HEK293 (cell line): ENCODE measurements at regions not wholly inside any gene's neighbourhood (a gene's known extent, or its start where the extent isn't known, plus 50 kb on each side); places are given as distances from the start of the nearest gene placed in this dataset.

Experiments used
- CTCF ChIA-PET: fragments of 350-600 bp; formaldehyde crosslinking; extraction: SDS; loops from one replicate; lab custom pipeline; 2021; ENCODE audit warnings: antibody characterized with exemption; lab: Yijun Ruan, JAX
- POLR2A ChIA-PET: fragments of 300-600 bp; formaldehyde crosslinking; extraction: SDS; loops from one replicate; lab custom pipeline; 2020; ENCODE audit warnings: antibody characterized with exemption, inconsistent platforms; lab: Yijun Ruan, JAX
- H3K27ac ChIP-seq: fragments of 200-500 bp; sonication (Bioruptor generic); 2 replicates; pipeline ENCODE4 v1.5.1; 2014; ENCODE audit warnings: low read depth, low read length, control low read depth, inconsistent platforms; ENCODE audit errors: extremely low read depth
- H3K36me3 ChIP-seq, 2 experiments: fragments of 200-500 bp in 1 of 2; sonication (Bioruptor generic) in 1 of 2; 1 replicate in 1 of 2; 2 replicates in 1 of 2; pipeline ENCODE4 v1.5.1; 2014 to 2017; ENCODE audit warnings: inconsistent platforms in 2 of 2, low read length in 2 of 2; ENCODE audit not compliant: control insufficient read depth in 2 of 2, insufficient read depth in 1 of 2
- H3K4me1 ChIP-seq: fragments of 200-500 bp; sonication (Bioruptor generic); 2 replicates; pipeline ENCODE4 v1.5.1; 2014; ENCODE audit warnings: mild to moderate bottlenecking, low read length, inconsistent platforms; ENCODE audit not compliant: control insufficient read depth, insufficient read depth
- H3K4me3 ChIP-seq: 2 replicates; pipeline ENCODE4 v1.5.1; 2011; ENCODE audit warnings: low read depth, mild to moderate bottlenecking, control low read depth, low read length, moderate library complexity
- H3K9me3 ChIP-seq: fragments of 200-500 bp; sonication (Bioruptor generic); 2 replicates; pipeline ENCODE4 v1.5.1; 2014; ENCODE audit warnings: low read depth, low read length, inconsistent platforms; ENCODE audit not compliant: control insufficient read depth, insufficient read depth
- HIC1 ChIP-seq: fragments of 450-650 bp; formaldehyde crosslinking; IDR thresholded peaks from 2 replicates; pipeline ENCODE4 v1.5.1; 2016; ENCODE audit warnings: missing biosample characterization, missing genetic modification characterization
- KLF7 ChIP-seq: fragments of 450-650 bp; formaldehyde crosslinking; IDR thresholded peaks from 2 replicates; pipeline ENCODE4 v1.5.1; 2016; ENCODE audit warnings: missing biosample characterization, missing genetic modification characterization, borderline replicate concordance
- PRDM2 ChIP-seq: fragments of 450-650 bp; formaldehyde crosslinking; IDR thresholded peaks from 2 replicates; pipeline ENCODE4 v1.5.1; 2016; ENCODE audit warnings: missing biosample characterization, missing genetic modification characterization, borderline replicate concordance
- SP2 ChIP-seq: fragments of 450-650 bp; formaldehyde crosslinking; IDR thresholded peaks from 2 replicates; pipeline ENCODE4 v1.5.1; 2016; ENCODE audit warnings: missing biosample characterization, missing genetic modification characterization
- TRIM28 ChIP-seq: IDR thresholded peaks from 2 replicates; pipeline ENCODE4 v1.6.1; 2011; ENCODE audit warnings: low read length, control low read depth, borderline replicate concordance
- TSHZ1 ChIP-seq: fragments of 450-650 bp; formaldehyde crosslinking; IDR thresholded peaks from 2 replicates; pipeline ENCODE4 v1.5.1; 2016; ENCODE audit warnings: missing biosample characterization, missing genetic modification characterization, borderline replicate concordance
- ZBTB20 ChIP-seq: fragments of 450-650 bp; formaldehyde crosslinking; IDR thresholded peaks from 2 replicates; pipeline ENCODE4 v1.5.1; 2016; ENCODE audit warnings: missing biosample characterization, missing genetic modification characterization
- ZBTB44 ChIP-seq: fragments of 450-650 bp; IDR thresholded peaks from 2 replicates; pipeline ENCODE4 v1.5.1; 2018; ENCODE audit warnings: missing biosample characterization, mild to moderate bottlenecking, missing genetic modification characterization
- ZNF140 ChIP-seq: fragments of 450-650 bp; formaldehyde crosslinking; IDR thresholded peaks from 2 replicates; pipeline ENCODE4 v1.5.1; 2016; ENCODE audit warnings: missing biosample characterization, missing genetic modification characterization
- ZNF248 ChIP-seq: fragments of 450-650 bp; formaldehyde crosslinking; IDR thresholded peaks from 2 replicates; pipeline ENCODE4 v1.5.1; 2017; ENCODE audit warnings: missing biosample characterization, missing genetic modification characterization
- ZNF391 ChIP-seq: fragments of 450-650 bp; formaldehyde crosslinking; IDR thresholded peaks from 2 replicates; pipeline ENCODE4 v1.5.1; 2016; ENCODE audit warnings: low read depth, missing biosample characterization, missing genetic modification characterization, borderline replicate concordance
- ZNF426 ChIP-seq: fragments of 450-650 bp; formaldehyde crosslinking; IDR thresholded peaks from 2 replicates; pipeline ENCODE4 v1.5.1; 2017; ENCODE audit warnings: missing biosample characterization, missing genetic modification characterization, mild to moderate bottlenecking, inconsistent platforms, moderate library complexity
- ZNF529 ChIP-seq: fragments of 450-650 bp; formaldehyde crosslinking; IDR thresholded peaks from 2 replicates; pipeline ENCODE4 v1.5.1; 2017; ENCODE audit warnings: missing genetic modification characterization, missing biosample characterization; ENCODE audit not compliant: insufficient replicate concordance
- ZNF580 ChIP-seq: fragments of 450-650 bp; formaldehyde crosslinking; IDR thresholded peaks from 2 replicates; pipeline ENCODE4 v1.5.1; 2016; ENCODE audit warnings: missing biosample characterization, missing genetic modification characterization
- ZNF747 ChIP-seq: fragments of 450-650 bp; formaldehyde crosslinking; IDR thresholded peaks from 2 replicates; pipeline ENCODE4 v1.5.1; 2016; ENCODE audit warnings: missing biosample characterization, missing genetic modification characterization
- ZNF791 ChIP-seq: fragments of 450-650 bp; formaldehyde crosslinking; IDR thresholded peaks from 2 replicates; pipeline ENCODE4 v1.5.1; 2016; ENCODE audit warnings: missing biosample characterization, missing genetic modification characterization
- ZSCAN16 ChIP-seq: fragments of 450-650 bp; formaldehyde crosslinking; IDR thresholded peaks from 2 replicates; pipeline ENCODE4 v1.5.1; 2016; ENCODE audit warnings: missing biosample characterization, missing genetic modification characterization
- ZSCAN18 ChIP-seq: fragments of 450-650 bp; formaldehyde crosslinking; IDR thresholded peaks from 2 replicates; pipeline ENCODE4 v1.5.1; 2016; ENCODE audit warnings: missing biosample characterization, missing genetic modification characterization

- no peak overlapping the region for H3K4me3 ChIP-seq
- CTCF ChIA-PET = no interaction called here
- TF ChIP-seq ZNF529 (tag by site-specific recombination) (no peak), ZNF580 (tag by site-specific recombination) (no peak), HIC1 (tag by site-specific recombination) (no peak), ZNF248 (tag by site-specific recombination) (no peak), ZSCAN16 (no peak), TSHZ1 (tag by site-specific recombination) (no peak), TRIM28 (no peak), SP2 (tag by site-specific recombination) (no peak), ZNF747 (tag by site-specific recombination) (no peak), KLF7 (tag by site-specific recombination) (no peak), ZNF791 (tag by site-specific recombination) (no peak), ZBTB20 (tag by site-specific recombination) (no peak), ZSCAN18 (tag by site-specific recombination) (no peak)
- TF ChIP-seq, all 188 proteins: peak for 0
- Histone ChIP-seq H3K9me3 (no peaks in the 10 kb centered on the region), H3K27ac (no peak overlapping the region), H3K4me1 (no peaks in the 10 kb centered on the region), H3K36me3 (no peaks in the 10 kb centered on the region)
- POLR2A ChIA-PET = no interaction called here
Observed at GRCh38 chr2:129868151-129868550, 111.3 kb upstream of the RAB6C start.

- ChIA-PET CTCF (interaction anchor here (0.6 to 1.0 kb wide), 2 partner anchors 11 to 122 kb away, joined by 3 read pairs; no protein-coding TSS in a partner anchor), POLR2A (no interaction called here)
- TF ChIP-seq ZNF529 (tag by site-specific recombination) (no peak), ZNF140 (tag by site-specific recombination) (no peak), PRDM2 (tag by site-specific recombination) (no peak), ZNF426 (tag by site-specific recombination) (no peak), ZBTB44 (tag by site-specific recombination) (no peak), ZNF791 (tag by site-specific recombination) (no peak), ZNF391 (tag by site-specific recombination) (no peak)
- H3K4me3 ChIP-seq = no peak overlapping the region
- no peaks in the 10 kb centered on the region for H3K4me1 ChIP-seq
- H3K36me3 ChIP-seq = no peaks in the 10 kb centered on the region
- no peaks in the 10 kb centered on the region for H3K9me3 ChIP-seq
- H3K27ac ChIP-seq = no peak overlapping the region
Observed at GRCh38 chr2:129870685-129871241, 108.7 kb upstream of the RAB6C start.
